ENCODE measurements at regions not wholly inside any gene's neighbourhood (a gene's known extent, or its start where the extent isn't known, plus 50 kb on each side); places are given as distances from the start of the nearest gene placed in this dataset.

DNA sequence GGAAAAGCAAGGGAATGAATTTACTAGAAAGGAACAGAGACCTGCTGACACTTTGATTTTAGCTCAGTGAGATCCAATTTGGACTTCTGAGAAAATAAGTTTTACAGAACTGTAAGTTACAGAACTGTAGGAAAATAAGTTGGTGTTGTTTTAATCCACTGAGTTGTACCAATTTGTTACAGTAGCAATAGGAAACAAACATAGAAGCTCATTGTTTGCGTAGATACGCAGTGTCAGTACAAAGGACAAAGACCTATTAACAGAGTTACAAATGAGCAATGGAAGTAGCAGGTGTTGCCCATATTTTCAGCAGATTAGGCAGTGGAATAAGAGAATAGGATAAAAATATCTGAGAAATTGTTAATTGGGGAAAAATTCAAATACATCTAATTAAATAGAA, 385.8 kb upstream of the CNTN6 start:
- TF ChIP-seq, protein P1, sequence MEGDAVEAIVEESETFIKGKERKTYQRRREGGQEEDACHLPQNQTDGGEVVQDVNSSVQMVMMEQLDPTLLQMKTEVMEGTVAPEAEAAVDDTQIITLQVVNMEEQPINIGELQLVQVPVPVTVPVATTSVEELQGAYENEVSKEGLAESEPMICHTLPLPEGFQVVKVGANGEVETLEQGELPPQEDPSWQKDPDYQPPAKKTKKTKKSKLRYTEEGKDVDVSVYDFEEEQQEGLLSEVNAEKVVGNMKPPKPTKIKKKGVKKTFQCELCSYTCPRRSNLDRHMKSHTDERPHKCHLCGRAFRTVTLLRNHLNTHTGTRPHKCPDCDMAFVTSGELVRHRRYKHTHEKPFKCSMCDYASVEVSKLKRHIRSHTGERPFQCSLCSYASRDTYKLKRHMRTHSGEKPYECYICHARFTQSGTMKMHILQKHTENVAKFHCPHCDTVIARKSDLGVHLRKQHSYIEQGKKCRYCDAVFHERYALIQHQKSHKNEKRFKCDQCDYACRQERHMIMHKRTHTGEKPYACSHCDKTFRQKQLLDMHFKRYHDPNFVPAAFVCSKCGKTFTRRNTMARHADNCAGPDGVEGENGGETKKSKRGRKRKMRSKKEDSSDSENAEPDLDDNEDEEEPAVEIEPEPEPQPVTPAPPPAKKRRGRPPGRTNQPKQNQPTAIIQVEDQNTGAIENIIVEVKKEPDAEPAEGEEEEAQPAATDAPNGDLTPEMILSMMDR (IDR thresholded peaks at IDR 0.05; ENCODE audit: poor library complexity) = no peak
- TF ChIP-seq EZH2phosphoT487 (IDR thresholded peaks at IDR 0.05; ENCODE audit: low read depth, severe bottlenecking, unreplicated experiment) (no peak), EZH2 (IDR thresholded peaks at IDR 0.05; ENCODE audit: borderline replicate concordance) (no peak)
